ENCODE measurements at regions not wholly inside any gene's neighbourhood (a gene's known extent, or its start where the extent isn't known, plus 50 kb on each side); places are given as distances from the start of the nearest gene placed in this dataset.
A peak's percentile ranks its signal among the peaks of the same experiment; 100 is the strongest.

DNA sequence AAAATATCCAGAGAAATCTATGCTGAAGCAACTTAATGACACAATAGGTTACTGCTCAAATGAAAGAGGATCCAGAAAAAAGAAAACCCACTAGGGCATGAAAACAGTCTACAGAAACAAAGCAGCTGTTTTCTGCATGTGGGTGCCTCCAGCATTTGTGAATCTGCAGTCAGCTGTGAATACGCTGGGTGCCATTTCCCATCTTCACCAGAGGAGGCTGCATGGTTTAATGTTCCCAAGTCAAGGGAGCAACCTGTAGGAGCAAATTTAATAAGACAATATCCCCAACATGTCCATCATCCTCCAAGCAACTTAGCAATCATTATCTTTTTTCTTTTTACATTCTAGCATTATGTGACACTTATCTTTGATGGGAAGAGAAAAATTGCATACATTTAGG is 396.6 kb downstream of the BRINP2 start:
- no peak for TF ChIP-seq POLR2AphosphoS5 (IDR thresholded peaks at IDR 0.05)
- TF ChIP-seq, protein P1, sequence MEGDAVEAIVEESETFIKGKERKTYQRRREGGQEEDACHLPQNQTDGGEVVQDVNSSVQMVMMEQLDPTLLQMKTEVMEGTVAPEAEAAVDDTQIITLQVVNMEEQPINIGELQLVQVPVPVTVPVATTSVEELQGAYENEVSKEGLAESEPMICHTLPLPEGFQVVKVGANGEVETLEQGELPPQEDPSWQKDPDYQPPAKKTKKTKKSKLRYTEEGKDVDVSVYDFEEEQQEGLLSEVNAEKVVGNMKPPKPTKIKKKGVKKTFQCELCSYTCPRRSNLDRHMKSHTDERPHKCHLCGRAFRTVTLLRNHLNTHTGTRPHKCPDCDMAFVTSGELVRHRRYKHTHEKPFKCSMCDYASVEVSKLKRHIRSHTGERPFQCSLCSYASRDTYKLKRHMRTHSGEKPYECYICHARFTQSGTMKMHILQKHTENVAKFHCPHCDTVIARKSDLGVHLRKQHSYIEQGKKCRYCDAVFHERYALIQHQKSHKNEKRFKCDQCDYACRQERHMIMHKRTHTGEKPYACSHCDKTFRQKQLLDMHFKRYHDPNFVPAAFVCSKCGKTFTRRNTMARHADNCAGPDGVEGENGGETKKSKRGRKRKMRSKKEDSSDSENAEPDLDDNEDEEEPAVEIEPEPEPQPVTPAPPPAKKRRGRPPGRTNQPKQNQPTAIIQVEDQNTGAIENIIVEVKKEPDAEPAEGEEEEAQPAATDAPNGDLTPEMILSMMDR (IDR thresholded peaks at IDR 0.05), result peak in 3 of 7 experiments; percentile 15 to 24 (median 21)
- no peak for TF ChIP-seq POLR2A (IDR thresholded peaks at IDR 0.05)
